ENCODE measurements at regions not wholly inside any gene's neighbourhood (a gene's known extent, or its start where the extent isn't known, plus 50 kb on each side); places are given as distances from the start of the nearest gene placed in this dataset.

DNA sequence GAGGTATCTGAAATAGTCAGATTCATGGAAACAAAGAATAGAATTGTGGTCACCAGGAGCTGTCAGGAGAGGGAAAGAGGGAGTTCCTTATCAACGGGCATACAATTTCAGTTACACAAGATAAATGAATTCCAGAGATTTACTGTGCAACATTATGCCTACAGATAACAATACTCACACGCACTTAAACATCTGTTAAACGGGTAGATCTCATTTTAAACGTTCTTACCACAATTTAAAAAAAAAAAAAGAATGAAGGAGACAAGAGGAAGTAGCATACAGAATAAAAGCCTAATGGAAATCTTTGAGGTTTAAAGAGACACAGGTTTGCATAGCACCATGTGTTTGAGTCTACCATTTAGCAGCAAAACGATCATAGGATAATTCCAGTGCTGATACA is 298.0 kb downstream of the DKK2 start:
- TF ChIP-seq, protein P1, sequence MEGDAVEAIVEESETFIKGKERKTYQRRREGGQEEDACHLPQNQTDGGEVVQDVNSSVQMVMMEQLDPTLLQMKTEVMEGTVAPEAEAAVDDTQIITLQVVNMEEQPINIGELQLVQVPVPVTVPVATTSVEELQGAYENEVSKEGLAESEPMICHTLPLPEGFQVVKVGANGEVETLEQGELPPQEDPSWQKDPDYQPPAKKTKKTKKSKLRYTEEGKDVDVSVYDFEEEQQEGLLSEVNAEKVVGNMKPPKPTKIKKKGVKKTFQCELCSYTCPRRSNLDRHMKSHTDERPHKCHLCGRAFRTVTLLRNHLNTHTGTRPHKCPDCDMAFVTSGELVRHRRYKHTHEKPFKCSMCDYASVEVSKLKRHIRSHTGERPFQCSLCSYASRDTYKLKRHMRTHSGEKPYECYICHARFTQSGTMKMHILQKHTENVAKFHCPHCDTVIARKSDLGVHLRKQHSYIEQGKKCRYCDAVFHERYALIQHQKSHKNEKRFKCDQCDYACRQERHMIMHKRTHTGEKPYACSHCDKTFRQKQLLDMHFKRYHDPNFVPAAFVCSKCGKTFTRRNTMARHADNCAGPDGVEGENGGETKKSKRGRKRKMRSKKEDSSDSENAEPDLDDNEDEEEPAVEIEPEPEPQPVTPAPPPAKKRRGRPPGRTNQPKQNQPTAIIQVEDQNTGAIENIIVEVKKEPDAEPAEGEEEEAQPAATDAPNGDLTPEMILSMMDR (IDR thresholded peaks at IDR 0.05) = no peak
- no peak for TF ChIP-seq SIN3A (IDR thresholded peaks at IDR 0.05; ENCODE audit: borderline replicate concordance, insufficient read depth, low read depth, low read length)
- TF ChIP-seq, protein P2, sequence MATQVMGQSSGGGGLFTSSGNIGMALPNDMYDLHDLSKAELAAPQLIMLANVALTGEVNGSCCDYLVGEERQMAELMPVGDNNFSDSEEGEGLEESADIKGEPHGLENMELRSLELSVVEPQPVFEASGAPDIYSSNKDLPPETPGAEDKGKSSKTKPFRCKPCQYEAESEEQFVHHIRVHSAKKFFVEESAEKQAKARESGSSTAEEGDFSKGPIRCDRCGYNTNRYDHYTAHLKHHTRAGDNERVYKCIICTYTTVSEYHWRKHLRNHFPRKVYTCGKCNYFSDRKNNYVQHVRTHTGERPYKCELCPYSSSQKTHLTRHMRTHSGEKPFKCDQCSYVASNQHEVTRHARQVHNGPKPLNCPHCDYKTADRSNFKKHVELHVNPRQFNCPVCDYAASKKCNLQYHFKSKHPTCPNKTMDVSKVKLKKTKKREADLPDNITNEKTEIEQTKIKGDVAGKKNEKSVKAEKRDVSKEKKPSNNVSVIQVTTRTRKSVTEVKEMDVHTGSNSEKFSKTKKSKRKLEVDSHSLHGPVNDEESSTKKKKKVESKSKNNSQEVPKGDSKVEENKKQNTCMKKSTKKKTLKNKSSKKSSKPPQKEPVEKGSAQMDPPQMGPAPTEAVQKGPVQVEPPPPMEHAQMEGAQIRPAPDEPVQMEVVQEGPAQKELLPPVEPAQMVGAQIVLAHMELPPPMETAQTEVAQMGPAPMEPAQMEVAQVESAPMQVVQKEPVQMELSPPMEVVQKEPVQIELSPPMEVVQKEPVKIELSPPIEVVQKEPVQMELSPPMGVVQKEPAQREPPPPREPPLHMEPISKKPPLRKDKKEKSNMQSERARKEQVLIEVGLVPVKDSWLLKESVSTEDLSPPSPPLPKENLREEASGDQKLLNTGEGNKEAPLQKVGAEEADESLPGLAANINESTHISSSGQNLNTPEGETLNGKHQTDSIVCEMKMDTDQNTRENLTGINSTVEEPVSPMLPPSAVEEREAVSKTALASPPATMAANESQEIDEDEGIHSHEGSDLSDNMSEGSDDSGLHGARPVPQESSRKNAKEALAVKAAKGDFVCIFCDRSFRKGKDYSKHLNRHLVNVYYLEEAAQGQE (IDR thresholded peaks at IDR 0.05; ENCODE audit: insufficient read depth in 1 of 2, low read depth in 2 of 2, low read length in 1 of 2) = no peak
- TF ChIP-seq TCF7L2 (IDR thresholded peaks at IDR 0.05; ENCODE audit: low read depth, low read length) = no peak

Measured in Panc1 (cell line).